ENCODE measurements at regions not wholly inside any gene's neighbourhood (a gene's known extent, or its start where the extent isn't known, plus 50 kb on each side); places are given as distances from the start of the nearest gene placed in this dataset.

DNA sequence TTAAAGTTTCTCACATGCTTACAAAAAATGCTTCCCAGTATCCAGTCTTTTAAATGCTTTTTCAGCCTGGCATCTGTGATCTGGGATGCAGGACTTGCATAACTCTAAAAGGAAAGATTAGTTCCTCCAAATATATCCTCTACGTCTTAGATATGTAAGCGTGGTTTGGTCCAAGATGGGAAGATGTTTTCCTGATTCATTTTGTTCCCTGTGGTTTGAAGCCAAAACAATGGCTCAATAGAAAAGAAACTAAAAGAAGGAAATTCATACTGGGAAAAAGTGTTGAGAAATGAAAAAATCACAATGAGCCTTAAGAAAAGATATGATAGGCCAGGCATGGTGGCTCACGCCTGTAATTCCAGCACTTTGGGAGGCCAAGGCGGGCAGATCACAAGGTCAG, 1002.8 kb downstream of the NAALADL2 start:
- FAIRE-seq (no peak), DNase-seq (ENCODE audit: low read depth, low spot score) (no peak)
- Histone ChIP-seq H2AFZ (ENCODE audit: control insufficient read depth, low read length) (no peak overlapping the region), H3K27ac (ENCODE audit: control insufficient read depth, insufficient read depth, low read length) (no peak overlapping the region), H3K4me1 (ENCODE audit: control insufficient read depth, extremely low read depth, insufficient read depth, low read length) (no peaks in the 10 kb centered on the region), H3K9me3 (ENCODE audit: control insufficient read depth, low read depth, low read length) (no peaks in the 10 kb centered on the region), H3K9ac (ENCODE audit: control insufficient read depth, extremely low read depth, insufficient read depth, low read length) (no peak overlapping the region), H3K9me1 (ENCODE audit: control insufficient read depth, extremely low read depth, insufficient read depth, low read length) (no peaks in the 10 kb centered on the region), H3K4me3 (ENCODE audit: control insufficient read depth in 2 of 3, extremely low read depth in 1 of 3, insufficient read depth in 2 of 3, low read depth in 1 of 3, low read length in 3 of 3) (no peak overlapping the region), H3K36me3 (ENCODE audit: control insufficient read depth in 2 of 2, extremely low read depth in 1 of 2, insufficient read depth in 2 of 2, low read length in 2 of 2) (no peaks in the 10 kb centered on the region), H4K20me1 (ENCODE audit: control insufficient read depth, extremely low read depth, insufficient read depth, low read length) (no peaks in the 10 kb centered on the region), H3K27me3 (ENCODE audit: control insufficient read depth, extremely low read depth, insufficient read depth, low read length) (no peaks in the 10 kb centered on the region), H3K4me2 (ENCODE audit: control insufficient read depth, extremely low read depth, insufficient read depth, low read depth, low read length) (no peak overlapping the region), H3K79me2 (ENCODE audit: control insufficient read depth, insufficient read depth, low read length) (no peaks in the 10 kb centered on the region)
- TF ChIP-seq, protein P1, sequence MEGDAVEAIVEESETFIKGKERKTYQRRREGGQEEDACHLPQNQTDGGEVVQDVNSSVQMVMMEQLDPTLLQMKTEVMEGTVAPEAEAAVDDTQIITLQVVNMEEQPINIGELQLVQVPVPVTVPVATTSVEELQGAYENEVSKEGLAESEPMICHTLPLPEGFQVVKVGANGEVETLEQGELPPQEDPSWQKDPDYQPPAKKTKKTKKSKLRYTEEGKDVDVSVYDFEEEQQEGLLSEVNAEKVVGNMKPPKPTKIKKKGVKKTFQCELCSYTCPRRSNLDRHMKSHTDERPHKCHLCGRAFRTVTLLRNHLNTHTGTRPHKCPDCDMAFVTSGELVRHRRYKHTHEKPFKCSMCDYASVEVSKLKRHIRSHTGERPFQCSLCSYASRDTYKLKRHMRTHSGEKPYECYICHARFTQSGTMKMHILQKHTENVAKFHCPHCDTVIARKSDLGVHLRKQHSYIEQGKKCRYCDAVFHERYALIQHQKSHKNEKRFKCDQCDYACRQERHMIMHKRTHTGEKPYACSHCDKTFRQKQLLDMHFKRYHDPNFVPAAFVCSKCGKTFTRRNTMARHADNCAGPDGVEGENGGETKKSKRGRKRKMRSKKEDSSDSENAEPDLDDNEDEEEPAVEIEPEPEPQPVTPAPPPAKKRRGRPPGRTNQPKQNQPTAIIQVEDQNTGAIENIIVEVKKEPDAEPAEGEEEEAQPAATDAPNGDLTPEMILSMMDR (optimal IDR thresholded peaks at IDR 0.05 in 1 of 3, IDR thresholded peaks at IDR 0.05 in 1 of 3, conservative IDR thresholded peaks at IDR 0.05 in 1 of 3; ENCODE audit: extremely low read depth in 1 of 3, insufficient read depth in 2 of 3, low read length in 3 of 3): no peak
- TF ChIP-seq EZH2 (IDR thresholded peaks at IDR 0.05; ENCODE audit: low read length): no peak
- dilution Hi-C loops (cut with MboI; ENCODE audit: extremely low pct_ligation_motif_present, low sequenced_read_pairs): no loop called here

Small RNA genes in the stretch of these regions (small RNA-seq; reads per million reads assigned to genes)
- gene AC104640.2 (ENCODE audit: insufficient read length in 3 of 3, low read depth in 3 of 3, low replicate concordance in 1 of 3) (0 reads per million in 3 experiments), gene RNA5SP147 (ENCODE audit: insufficient read length in 3 of 3, low read depth in 3 of 3, low replicate concordance in 1 of 3) (0 reads per million in 3 experiments)
